Inferior parietal cortex (tissue), 1 donor: ENCODE measurements at regions not wholly inside any gene's neighbourhood (a gene's known extent, or its start where the extent isn't known, plus 50 kb on each side); places are given as distances from the start of the nearest gene placed in this dataset.

Experiments
- DNase-seq: peaks from one replicate; pipeline ENCODE4 v3.0.0-alpha.2; 2016; ENCODE audit errors: extremely low spot score

- no peak for DNase-seq
Observed at GRCh38 chr2:41040782-41041520, 589.1 kb upstream of the SLC8A1 start.

DNA sequence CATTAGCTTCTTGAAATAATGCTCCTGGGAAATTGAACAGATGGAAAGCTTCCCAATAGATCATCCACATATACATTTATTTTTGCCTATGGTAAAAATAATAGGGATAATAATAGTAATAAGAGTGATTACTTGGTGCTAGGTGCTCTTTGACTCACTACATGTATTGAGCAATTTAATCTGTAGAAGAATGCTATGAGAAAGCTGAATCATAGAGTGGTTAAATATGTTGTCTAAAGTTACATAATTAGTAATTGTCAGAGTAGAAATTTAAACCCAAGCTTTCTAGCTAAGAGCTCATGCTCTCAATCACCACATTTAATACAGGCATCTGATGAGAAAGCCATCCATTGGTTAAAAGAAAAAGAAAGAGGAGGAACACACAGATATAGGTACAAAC, 590.5 kb upstream of the SLC8A1 start:
- no peak for DNase-seq

DNA sequence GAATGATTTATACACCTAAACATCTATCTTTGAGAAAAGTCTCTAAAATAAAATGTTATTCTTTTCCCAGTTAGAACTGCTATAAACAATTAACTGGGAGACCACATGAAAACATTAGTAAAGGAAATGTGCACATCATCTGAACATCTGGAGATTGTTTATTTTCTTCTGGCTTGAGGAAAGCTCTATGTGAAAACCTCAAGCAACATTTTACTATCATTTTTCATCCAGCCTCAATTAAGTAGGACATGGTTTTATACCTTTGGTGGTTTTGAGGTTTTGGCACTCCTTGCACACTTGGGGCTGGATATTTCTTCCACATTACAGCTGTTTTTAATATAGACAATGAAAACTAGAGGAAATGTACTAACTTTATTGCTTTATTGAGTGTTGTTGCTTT, 609.5 kb upstream of the SLC8A1 start:
- no peak for DNase-seq

DNA sequence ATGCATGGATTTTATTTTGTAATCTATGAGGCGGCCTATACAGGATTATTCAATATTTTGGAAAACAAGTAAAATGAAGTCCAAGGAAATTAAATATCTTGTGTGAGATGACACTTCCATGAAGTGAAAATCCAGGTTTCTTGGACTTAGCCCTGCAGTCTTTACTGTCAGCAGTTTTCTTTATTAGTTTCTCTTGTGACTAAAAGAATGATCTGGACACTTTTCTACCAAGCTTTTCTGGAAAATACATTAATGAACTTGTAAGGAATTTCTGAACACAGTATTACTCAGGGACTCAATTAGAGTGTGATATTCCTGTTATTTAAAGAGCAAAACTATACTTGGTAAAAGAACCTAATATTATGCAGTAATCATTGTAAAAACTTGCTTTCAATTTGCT, 610.4 kb upstream of the SLC8A1 start:
- DNase-seq = no peak

- DNase-seq = no peak
Observed at GRCh38 chr2:41066168-41066567, 614.3 kb upstream of the SLC8A1 start.

- DNase-seq = no peak
Observed at GRCh38 chr2:41068740-41069139, 616.9 kb upstream of the SLC8A1 start.

DNA sequence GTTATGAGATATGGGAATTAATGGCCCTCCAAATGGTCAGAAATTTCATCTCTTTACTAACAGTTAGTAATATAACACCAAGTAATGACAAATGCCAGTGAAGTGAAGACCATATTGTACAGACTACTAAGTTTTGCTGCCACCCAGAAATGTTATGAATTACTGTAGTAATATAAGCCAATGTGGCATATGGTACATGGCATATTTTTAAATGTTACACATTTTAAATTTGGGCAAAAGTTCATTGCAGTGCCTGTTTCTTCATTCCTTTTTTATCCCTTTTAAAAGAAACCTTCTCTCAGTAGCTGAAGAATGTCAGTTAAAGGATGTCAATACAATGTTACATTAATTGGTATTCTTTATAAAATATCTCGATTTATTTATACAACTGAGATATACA, 626.5 kb upstream of the SLC8A1 start:
- DNase-seq = no peak

DNA sequence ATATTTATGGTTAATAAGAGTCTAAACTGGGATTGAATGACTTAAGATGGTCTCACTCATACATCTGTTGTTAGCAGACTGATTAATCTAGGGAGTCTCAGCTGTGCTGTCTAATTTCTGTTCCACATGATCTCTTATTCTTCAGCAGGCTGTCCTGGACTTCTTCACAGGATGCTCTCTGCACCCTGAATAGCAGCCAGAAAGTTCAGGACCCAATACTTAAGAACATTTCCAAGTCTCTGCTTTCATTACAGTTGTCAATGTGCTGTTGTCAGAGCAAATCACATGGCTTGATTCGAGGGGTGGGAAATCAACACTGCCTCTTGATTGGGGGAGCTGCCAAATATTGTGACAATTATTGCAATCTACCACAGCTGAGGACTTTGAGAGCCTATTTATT, 627.1 kb upstream of the SLC8A1 start:
- no peak for DNase-seq

DNA sequence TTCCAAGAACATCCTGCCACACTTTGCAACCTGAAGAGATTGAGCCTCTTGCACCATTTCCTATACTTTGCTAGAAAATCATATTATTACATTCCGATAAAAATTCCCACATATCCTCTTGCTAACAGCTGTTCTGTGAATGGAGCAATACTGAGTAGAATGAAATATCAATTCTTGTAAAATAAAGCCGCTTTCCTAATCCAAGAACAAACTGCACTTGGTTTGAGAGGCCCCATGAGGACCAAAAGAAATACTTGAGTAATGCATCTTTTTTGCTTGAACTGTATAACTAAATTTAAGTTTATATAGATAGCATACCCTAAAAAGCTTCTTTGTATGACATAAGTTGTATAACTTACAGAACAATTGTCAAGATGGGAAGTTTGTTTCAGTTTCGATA, 632.4 kb upstream of the SLC8A1 start:
- no peak for DNase-seq

- DNase-seq = no peak
Observed at GRCh38 chr2:41087946-41088345, 636.1 kb upstream of the SLC8A1 start.

- DNase-seq = no peak
Observed at GRCh38 chr2:41101281-41101680, 649.4 kb upstream of the SLC8A1 start.

GRCh38 chr2:41109744-41110143, 657.9 kb upstream of the SLC8A1 start:
- DNase-seq = no peak

DNA sequence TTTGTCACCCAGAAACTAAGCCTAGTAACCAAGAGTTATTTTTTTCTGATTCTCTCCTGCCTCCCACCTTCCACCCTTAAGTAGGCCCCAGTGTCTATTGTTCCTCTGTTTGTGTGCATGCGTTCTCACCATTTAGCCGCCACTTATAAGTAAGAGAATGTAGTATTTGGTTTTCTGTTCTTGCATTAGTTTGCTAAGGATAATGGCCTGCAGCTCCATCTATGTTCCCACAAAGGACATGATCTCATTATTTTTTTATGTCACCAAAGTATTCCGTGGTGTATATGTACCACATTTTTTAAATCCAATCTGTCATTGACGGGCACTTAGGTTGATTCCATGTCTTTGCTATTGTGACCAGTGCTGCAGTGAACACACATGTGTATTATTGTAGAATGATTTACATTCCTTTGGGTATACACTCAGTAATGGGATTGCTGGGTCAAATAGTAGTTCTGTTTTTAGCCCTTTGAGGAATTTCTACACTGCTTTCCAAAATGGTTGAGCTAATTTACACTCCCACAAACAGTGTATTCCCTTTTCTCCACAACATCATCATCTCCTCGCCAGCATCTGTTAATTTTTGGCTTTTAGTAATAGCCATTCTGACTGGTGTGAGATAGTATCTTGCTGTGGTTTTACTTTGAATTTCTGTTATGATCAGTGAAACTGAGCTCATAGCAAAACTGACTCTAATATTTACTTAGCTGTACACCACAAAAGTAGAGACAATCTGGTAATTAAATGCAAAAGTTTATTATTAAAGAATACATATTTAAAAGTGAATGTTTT, 660.1 kb upstream of the SLC8A1 start:
- DNase-seq = no peak

DNA sequence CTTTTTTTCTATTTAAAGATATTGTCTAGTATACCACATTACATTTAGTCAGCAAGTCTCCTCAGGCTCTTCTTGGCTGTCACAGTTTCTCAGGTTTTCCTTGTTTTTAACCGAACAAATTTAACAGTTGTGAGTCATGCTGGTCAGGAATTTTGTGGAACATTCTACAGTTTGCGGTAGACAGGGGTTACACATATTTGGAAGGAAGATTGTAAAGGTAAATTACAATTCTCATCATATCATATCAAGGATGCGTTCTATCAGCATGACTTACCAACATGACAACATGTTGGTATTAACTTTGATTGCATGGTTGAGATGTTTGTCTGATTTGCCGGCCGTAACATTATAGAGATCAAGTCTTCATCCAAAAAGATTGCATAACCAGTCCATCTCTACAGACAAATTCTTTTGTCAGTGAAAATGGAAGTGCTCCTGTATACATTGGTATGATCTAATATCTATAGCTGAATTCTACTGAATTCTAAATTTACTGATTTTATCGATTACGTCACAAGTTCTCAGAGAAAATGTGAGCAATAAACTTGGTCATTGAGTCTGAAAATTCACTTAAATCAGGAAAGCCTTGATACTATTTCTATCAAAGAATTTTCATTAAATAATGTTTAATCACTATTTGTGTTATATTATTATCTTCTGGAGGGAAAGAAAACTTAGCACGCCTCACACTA, 664.4 kb upstream of the SLC8A1 start:
- DNase-seq = peak; percentile 11

DNA sequence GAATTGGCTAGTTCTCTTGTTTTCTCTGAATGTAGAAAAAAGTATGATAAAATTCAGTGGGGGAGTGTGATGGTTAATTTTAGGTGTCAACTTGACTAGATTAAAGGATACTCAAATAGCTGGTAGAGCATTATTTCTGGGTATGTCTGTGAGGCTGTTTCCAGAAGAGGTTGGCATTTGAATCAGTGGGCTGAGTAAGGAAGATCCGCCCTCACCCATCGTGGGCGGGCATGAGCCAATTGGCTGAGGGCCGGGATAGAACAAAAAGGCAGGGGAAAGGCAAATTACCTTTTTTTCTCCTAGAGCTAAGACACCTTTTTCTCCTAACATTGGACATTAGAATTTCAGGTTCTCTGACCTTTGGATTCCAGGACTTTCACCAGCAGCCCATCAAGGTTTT, 667.6 kb upstream of the SLC8A1 start:
- DNase-seq = no peak

DNA sequence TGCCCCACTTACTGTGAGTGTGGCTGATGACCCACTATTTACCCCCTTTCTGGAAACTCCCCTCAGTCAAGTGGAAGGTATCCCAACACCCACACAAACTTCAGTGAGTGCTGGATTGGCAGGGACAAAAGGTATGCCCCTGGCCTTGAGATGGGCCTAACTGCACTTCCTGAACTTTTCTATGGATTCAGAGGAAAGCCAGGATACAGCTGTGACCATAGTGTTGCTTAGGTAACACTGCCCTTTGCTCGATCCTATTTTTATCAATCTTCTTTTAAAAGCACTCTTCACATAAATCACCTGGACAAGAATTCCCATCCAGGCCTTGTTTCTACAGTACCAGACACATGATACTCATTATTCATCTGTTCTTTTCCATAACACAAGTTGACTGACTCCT, 671.5 kb upstream of the SLC8A1 start:
- no peak for DNase-seq

DNA sequence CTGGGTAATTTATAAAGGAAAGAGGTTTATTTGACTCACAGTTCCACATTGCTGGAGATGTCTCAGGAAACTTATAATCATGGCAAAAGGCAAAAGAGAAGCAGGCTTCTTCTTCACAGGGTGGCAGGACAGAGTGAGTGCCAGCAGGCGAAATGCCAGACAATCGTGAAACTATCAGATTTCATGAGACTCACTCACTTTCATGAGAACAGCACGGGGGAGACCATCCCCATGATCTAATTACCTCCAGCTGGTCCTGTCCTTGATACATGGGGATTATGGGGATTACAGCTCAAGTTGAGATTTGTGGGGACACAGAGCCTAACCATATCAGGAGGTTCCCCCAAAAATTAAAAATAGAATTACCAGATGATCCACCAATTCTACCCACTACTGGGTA, 675.5 kb upstream of the SLC8A1 start:
- DNase-seq = no peak

GRCh38 chr2:41129988-41130387, 678.1 kb upstream of the SLC8A1 start:
- no peak for DNase-seq

DNA sequence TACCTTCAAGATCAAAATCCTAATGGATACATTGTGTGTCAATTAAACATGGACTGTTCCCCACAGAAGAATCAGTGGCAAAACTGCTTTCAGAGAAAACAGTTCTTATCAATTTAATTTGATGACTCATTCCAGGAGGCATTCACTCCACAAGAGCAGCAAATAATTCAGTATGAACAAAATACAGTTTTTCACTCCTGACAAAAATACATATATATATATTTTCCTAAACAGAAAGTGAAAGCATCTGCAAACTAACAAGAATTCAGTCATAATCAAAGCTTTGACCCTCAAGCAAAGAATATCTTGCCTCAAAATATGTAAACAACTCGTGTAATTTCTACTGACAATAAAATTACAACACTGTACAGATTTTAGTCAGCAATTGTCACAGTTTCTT, 685.1 kb upstream of the SLC8A1 start:
- DNase-seq = no peak

DNA sequence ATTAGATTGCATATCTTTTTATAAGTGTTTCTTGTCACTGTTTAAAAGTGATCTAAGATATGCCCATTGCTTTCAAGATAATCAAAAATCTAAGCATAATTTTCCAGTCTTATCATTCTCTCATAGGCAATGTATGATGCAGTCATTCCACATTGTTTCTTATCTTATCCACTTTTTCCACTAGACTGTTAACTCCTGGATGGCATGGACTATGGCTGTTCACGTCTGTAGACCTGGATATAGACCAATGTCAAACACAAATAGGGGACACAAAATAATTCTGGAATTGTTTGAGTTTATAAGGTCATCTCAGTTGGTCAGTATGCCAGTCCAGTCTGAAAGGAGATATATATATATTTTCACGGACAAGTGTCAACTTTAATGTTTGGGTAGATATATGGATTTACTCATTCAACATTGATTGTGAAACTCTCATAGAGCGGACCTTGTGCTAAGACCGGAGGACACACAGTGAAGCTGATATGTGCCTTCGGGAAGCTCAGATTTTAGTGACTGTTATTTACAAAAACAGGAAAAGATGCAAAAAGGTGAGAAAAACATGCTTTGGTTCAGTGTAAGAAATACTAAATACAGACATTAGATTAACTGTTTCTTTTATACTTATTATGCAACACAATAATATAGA, 689.4 kb upstream of the SLC8A1 start:
- DNase-seq = no peak

- no peak for DNase-seq
Observed at GRCh38 chr2:41142478-41142877, 690.6 kb upstream of the SLC8A1 start.

DNA sequence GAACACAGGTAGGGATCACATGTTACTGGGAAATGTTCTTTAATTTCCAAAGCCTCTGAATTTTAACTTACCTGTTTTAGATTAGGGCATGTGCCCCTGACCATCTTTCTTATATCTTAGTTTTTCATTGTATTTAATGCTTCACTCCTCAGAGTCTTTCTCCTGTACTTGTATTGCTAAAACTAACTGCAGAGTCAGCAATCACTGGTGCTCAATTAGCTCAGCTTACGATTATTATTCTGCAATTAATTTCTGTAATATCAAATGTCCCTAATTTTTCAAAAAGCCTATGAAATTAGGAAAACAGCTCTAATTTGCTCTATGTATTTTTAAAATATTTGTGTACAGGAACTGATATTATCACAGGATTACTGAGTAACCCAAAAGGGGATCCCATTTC, 693.2 kb upstream of the SLC8A1 start:
- no peak for DNase-seq
